Fibroblast of upper back skin (primary cell): ENCODE measurements at regions not wholly inside any gene's neighbourhood (a gene's known extent, or its start where the extent isn't known, plus 50 kb on each side); places are given as distances from the start of the nearest gene placed in this dataset.

Experiments
- DNase-seq: peaks from one replicate; pipeline ENCODE4 v3.0.0-alpha.2; 2013

DNA sequence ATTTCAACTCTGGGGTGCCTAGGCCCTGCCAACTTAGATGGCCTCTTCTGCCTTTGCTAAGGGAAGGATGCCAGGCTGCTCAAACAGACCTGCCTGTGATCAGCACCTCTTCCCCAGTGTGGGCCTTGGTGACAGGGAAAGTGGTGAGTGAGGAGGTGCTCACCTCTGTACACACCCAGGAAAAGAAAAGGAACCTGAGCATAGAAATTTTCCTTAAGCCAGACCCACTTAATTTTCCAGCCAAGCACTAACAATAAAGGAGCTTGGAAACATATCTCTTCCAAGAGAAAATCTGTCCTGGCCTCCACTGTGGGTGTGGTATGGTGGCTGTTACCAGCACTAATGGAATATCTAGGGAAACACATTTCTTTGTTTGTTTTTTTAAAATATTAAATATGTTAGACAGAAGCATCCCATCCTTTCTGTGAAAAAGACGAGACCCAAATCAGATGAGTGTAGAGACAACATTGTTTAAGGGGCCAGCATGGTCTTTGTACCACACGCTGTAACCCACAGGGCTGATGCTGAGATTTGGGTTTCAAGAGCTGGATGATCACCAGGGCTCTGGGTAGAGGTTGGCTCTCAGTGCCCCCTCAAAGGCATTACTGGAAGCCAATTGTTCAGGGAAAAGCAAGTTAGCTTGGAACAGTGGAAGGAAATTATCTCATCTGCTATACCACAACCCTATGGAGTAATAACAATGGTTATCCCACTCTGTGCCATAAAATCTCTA, 472.2 kb downstream of the INSC start:
- DNase-seq: no peak

DNA sequence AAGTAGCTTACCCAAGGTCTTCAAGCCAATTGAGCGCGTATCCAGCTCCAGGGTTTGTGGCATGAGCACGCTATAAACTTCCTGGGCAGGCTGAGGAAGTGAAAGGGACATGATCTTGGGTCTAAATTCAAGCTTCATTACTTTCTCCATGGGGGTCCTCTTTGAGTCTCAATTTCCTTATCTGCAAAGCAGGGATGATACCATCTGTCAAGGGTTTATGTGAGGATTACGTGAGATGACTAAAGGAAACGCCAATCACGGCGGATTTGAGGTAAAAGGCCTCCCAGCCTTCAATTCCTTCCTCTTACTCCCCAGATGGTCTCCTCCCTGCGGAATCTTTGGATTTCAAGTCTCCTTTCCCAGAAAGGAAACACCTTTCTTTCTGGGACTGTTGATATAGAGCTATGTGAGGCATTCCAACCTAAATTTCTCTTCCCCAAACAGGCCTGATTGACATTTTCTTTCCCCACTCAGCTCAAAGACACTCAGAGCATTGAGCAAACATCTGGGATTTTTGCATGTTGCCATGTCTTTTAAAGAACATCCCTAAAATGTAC, 474.4 kb downstream of the INSC start:
- DNase-seq: no peak

DNA sequence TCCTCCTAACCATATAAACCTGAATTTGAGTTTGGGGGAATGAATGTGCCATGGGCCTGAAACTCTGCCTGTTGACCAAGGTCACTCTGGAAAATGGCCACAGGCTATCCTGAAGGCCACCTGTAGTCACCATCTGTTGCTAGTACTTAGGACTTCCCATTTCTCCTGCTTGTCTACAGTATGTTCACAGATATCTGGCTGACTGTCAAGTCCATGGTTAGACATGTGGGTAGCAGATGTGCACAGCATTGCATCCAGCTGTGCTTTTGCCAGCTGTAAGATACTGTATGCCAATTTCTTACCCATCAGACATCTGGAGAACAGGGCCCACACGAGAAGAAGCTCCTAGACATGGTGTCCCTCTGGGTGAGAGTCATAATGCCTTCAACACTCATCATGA, 475.4 kb downstream of the INSC start:
- DNase-seq: no peak

DNA sequence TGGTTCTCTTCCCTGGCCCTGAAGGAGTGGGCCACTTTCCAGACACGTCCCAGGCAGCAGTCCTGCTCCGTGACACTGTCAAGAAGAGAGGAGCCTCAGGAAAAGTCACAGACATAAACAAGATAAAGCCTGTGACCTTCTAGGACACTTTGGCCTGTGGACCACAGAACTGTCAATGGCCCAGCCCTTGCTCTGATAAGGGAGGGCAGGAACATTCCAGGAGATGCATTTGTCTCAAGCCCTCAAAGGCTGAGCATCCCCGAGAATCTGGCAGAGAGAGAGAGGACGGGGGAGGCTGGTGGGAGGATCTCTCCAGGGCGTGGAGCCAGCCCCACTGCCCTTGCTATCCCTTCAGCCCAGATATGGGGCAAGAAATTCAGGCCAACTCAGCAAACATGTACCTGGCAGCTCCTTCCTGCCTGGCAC, 476.4 kb downstream of the INSC start:
- DNase-seq: no peak

- DNase-seq: no peak
These were observed 479.9 kb downstream of the INSC start for GRCh38 chr11:15594607-15595006.

DNA sequence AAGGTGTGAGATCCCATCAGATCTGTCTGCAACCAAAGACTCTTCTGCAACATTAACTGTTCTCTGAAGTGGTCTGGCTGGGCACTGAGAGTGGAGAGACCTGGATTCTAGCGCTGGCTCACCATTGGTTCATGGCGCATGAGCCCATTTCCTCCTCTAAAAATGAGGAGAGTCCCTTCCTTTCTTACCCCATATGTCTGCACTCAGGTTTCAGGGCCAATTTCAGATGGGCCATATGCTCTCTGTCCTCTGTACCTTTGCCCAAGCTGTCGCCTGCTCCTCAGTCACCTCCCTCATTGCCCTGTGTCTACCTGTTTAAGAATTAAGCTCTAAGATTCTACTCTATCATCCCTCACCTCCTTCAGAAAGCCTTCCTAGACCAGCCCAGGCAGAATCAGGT, 484.7 kb downstream of the INSC start:
- DNase-seq: no peak

DNA sequence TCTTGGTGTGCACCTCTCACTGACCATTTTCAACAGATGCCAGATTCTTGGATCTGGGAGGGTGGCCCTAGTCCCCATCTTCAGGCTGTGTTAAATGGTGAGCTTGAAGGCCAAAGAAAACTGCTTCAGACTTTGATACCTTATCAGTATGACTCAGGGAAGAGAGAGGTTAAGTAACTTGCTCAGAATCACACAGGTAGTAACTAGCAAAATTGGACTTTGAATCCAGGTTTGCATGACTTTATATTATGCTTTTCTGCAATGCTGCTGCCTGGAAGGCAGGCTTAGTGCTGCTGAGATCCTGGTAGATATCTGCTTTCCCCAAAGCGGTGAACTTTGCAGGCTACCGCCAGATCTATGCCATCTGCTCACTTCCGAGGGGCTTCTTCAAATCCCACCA, 487.3 kb downstream of the INSC start:
- no peak for DNase-seq

- no peak for DNase-seq
These were observed 488.3 kb downstream of the INSC start for GRCh38 chr11:15602785-15603567.

- DNase-seq: no peak
These were observed 490.4 kb downstream of the INSC start for GRCh38 chr11:15605094-15605493.

DNA sequence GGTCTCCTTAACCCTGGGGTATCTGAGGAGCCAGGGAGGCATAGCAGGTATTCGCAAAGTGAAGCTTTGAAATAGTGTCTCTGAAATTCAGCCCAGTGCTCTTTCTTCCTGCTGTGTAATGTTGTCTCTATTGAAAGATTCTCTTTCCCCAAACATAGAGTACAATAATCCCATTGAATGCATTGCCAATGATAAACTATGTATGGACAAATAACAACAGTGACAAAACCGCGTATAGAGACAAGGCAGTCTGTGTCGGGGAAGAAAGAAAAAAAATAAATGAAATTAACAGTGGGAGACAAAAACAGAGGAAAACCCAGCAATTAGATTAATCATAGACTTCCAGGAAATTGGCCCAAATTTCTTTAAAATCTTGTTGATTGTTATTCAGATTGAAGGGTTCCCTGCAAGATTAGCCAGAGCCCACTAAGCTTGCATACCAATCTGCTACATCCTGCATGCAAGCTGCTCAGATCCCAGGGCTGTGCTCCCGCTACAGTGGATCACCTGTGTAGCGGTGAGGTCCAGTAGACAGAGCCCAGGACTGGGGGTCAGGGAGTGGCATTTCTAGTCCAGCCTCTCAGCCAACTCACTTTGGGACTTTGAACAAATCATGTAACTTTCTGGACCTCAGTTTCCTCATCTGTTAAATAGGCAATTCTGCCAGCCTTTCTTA, 492.8 kb downstream of the INSC start:
- DNase-seq: no peak

DNA sequence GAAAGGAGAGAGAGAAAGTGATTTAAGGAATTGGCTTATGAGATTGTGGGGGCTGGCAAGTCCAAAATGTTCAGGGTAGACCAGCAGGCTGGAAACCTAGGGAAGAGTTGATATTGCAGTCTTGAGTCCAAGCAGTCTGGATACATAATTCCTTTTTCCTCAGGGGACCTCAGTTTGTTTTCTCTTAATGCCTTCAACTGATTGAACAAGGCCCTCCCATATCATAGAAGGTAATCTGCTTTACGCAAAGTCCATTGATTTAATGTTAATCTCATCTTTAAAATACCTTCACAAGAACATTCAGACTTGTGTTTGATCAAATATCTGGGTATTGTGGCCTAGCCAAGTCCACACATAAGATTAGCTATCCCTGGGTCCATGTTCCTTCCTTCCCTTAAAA, 494.7 kb downstream of the INSC start:
- no peak for DNase-seq

- no peak for DNase-seq
These were observed 496.2 kb downstream of the INSC start for GRCh38 chr11:15610881-15611280.

DNA sequence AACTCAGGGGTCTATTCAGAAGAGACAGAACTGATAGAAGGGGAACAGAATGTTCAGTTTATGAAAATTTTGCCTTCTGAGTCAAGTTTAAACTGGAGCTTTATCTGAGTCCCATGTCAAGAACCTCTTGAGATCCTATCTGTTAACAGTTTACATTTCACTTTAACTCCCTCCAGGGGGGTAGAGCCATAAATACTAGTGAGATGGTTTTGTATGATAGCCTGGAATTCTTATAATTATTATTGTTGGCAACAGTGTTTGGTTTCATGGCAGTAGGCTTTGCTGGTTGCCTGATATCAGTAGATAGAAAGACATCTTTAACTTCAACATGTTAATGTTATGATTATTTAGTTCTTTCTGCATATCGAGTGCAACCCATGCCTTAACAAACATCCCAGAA, 498.5 kb downstream of the INSC start:
- no peak for DNase-seq

DNA sequence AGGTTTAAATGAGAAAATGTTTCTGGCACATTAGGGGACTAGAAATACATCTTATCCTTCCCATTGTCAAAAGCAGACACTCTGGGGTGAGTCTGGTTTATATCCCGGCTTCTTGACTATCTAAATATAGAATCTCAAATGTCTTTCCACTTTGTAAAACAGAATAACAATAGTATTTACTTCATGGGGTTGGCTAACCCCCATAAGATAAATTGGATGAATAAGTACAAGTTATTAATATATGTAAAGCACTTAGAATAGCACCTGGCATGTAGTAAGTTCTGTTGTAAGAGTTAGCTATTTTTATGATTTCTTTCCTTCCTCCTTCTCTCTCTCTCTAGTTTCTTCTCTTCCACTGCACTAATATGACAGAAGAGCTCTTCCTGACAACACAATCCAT, 499.1 kb downstream of the INSC start:
- no peak for DNase-seq

GRCh38 chr11:15615398-15616096, 500.8 kb downstream of the INSC start:
- DNase-seq: no peak

GRCh38 chr11:15616130-15617105, 501.7 kb downstream of the INSC start:
- DNase-seq: no peak

GRCh38 chr11:15617126-15617525, 502.4 kb downstream of the INSC start:
- no peak for DNase-seq

- DNase-seq: no peak
These were observed 503.9 kb downstream of the INSC start for GRCh38 chr11:15618583-15619032.

- DNase-seq: no peak
These were observed 506.8 kb downstream of the INSC start for GRCh38 chr11:15621565-15621964.

DNA sequence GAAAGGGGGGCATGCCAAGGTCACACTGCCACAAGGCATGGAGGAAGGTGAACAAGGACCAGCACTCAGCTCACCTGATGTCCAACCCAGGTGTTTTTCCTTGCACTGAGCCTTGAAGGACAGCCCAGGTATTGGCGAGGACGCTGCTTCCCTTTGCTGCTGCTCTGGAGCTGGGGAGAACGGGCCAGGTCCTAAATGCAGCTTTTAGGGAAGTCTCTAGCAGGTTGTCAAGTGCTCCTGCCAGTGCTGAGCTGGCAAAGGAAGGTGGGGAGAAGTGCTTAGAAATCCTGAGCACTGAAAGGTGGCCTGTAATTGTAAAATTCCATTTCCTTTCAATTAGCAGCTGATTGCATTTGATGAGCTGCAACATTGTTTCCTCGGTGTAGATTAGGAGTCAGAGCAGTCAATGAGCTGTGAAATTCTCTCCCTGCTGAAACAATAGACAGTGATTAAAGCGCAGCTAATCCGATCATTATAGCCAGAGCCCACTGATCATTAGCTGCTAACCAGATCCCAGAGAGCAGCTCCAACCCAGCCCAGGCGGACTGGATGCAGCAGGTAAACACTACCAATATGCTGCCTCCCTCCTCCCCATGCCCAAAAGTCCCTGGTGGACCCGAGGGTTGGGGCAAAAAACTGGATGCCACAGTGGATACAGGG, 507.6 kb downstream of the INSC start:
- no peak for DNase-seq

- no peak for DNase-seq
These were observed 510.0 kb downstream of the INSC start for GRCh38 chr11:15624701-15625100.
